ENCODE measurements at regions not wholly inside any gene's neighbourhood (a gene's known extent, or its start where the extent isn't known, plus 50 kb on each side); places are given as distances from the start of the nearest gene placed in this dataset.
"Not testable (repeated sequence)": the region's sequence is repeated elsewhere in the genome, so short reads cannot be mapped to it uniquely, and the experiment has no call there.

DNA sequence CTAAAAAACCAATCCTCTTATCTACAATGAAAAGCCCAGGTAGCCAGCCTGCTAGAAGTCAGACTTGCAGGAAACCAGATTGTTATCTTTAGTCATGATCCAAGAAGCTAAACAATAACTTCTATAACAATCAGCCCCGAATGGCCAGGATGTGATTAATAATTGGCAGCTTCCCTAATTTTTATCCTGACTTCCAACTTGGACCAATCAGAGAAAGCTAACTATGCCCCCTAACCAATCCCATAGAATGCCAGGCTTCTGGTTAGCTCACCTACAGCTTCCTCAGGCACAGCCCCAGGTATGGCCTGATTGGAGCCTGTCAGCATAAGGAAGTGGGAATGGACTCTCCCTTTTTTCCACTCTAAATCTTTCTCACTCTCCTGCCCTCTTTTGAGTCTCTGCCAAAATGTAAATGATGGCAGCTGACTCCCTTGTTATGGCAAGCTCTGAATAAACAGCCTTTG lies 394.9 kb downstream of the DLEU7 start:
- DNase-seq (ENCODE audit: low spot score) (no peak), FAIRE-seq (no peak)

DNA sequence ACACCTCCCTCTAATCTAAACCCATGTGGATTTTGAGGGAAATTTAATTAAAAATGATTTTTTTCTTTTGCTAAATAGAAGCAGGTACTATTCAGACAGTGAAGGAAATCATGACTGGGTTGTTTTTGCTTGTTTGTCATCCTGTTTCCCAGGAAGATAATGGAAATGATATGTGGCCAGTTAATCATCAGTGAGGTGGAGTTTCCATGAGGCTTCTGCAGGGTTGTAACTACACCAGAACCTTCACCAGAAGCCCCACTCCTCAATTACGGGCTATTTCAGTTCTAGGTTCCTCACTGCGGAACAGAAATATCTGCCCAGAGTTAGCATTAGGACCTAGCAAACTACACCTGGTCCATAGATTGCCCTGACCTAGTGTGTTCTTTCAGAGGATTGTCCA lies 394.0 kb downstream of the DLEU7 start:
- no peak for FAIRE-seq
- no peak for DNase-seq (ENCODE audit: low spot score)

DNA sequence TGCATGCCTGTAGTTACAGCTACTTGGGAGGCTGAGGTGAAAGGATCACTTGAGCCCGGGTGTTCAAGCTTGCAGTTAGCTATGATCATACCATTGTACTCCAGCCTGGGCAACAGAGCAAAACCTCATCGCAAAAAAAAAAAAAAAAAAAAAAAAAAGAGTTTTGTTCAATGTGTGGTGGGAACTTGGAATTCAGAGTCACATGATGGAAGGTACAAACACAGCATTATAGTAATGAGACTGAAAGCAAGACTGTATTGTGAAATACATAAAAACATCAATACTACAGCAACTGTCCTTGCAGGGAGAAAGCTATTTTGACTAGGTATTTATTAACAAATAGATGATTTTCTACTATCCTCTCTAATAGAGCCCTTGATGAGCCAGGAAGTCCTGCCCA lies 393.2 kb downstream of the DLEU7 start:
- DNase-seq (ENCODE audit: low spot score): no peak
- FAIRE-seq: no peak

DNA sequence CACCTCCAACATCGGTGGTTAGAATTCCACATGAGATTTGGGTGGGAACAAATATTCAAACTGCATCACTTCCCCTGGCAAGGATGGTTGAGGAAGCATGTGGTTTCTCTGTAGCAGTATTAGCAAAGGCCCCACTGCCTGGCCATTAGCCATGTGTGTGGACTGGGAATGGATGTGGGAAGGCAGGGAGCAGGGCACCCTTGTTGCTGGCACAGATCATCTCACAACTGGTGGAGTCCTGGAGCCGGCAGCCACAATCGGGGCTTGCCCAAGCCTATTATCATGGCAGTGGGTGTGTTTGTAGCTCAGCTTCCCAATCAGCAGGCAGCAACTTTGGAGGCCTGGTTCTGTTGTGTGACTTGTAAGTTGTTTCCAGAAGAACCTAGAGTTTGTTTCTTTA lies 391.9 kb downstream of the DLEU7 start:
- DNase-seq (ENCODE audit: low spot score): no peak
- no peak for FAIRE-seq

DNA sequence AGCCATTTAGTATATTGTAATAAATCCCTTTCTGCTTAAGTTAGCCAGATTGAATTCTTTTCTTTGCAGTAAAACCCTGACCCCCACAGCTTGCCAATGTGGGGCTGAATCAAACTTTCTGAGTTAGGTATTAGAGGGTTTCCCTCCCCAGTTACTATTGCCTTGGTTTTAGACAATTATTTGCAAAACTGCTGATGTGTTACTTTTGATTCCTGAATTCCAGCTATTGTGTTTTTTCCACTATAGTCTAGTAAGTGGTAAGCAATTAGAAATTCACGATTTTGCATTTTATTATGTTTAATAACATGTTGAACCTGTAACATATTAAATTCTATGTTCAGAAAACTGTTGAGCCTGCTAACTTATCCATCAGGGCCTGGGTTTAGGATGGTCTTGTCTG lies 391.5 kb downstream of the DLEU7 start:
- DNase-seq (ENCODE audit: low spot score): no peak
- FAIRE-seq: no peak

DNA sequence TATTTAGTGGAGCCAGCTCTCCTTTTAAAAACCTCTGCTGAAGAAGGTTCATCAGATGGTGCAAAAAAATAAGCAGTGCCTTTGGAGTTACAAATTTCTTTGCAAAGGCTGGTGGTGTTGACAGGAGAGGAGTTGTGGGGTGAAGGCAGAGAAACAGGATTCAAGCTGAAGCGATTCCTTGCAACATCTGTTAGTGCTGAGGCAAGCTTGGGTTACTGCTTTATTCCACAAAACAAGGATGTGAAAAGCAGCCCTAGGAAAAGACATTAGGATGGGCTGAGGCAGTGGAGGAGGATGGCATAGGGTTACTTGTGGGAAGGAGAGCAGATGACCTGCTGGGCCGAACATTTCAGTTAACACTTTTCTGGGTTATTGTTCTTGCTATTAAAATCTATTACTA lies 390.7 kb downstream of the DLEU7 start:
- DNase-seq (ENCODE audit: low spot score): no peak
- FAIRE-seq: no peak

DNA sequence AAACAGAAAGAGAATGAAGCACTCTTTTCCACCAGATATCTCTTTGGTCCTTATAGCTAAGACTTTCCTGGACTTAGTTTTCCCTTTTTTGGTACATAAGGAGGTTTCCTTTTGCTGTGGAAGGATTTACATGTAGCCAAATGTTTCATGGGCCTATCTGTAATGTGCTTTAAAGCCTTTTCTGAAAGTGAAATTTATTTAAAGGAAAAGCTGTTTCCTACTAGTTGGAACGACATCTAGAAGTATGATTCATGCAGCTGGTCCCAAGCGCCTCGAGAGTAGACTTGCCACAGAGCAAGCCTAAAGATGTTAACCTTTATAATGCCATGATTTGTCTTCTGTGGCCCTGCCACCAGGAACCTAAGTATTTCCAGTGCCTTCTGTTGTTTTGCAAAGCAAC lies 390.3 kb downstream of the DLEU7 start:
- DNase-seq (ENCODE audit: low spot score): no peak
- no peak for FAIRE-seq

DNA sequence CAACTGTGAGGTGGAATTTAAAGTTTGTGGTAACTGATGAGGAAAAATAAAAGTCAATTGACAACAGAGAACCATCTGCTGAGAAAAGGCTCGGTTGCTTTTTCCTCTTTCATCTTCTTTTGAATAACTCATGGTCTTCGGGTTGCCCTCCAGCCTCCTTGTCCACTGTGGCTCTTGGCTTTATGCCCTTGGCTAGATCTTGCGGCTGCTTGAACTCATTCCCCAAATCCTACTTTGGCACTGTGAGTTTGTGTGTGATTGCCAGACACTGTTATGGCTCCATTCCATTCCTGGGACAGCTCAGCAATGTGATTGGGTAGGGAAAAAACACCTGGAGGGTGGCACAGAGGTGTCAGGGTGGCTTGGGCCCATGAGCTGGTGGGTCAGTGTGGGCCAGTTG lies 387.4 kb downstream of the DLEU7 start:
- DNase-seq (ENCODE audit: low spot score) (no peak), FAIRE-seq (no peak)

DNA sequence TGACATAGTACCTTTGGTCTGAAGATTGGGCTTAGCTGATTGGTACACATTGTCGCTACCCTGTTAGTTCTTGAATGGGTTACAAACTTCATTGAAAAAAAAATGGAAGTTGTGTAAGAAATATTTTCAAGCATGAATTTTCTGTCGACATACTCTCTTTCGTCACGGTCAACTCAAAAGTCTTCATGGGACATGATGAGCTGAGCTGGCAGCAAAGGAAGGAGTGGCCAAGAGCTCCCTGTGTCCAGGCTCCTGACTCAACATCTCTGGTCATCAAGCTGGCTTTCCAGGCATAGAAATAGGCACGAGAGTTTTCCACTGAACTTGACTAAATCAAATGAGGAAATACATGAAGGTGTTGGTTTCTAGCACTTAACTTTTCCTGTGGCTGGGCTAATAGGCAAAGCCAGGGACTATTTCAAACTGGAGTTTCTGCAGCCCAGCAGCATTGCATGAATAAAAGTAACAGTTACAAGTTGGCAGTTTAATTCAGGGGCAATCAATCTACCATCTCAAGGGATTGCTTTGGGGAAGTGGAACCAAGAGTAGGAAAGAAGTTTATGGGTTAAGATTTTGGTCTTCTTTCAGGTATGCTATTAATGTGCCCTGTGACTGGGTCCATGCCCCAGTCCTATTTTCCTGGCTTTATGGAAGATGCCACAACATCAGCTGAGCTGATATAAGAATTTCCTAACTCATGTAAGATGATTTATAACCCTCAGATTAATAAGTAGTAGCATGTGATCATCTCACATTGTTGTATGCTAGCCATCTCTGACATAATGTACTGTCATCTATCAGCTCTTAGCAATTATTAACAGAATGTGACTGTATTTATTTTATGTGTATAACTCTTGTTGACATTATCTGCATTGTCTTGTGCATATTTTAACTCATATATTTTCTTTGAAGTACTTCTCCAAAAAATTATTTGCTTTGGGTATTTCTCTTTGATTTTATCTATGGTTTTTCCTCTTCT lies 385.8 kb downstream of the DLEU7 start:
- DNase-seq (ENCODE audit: low spot score) (peak; percentile 57), FAIRE-seq (peak; percentile 82)

DNA sequence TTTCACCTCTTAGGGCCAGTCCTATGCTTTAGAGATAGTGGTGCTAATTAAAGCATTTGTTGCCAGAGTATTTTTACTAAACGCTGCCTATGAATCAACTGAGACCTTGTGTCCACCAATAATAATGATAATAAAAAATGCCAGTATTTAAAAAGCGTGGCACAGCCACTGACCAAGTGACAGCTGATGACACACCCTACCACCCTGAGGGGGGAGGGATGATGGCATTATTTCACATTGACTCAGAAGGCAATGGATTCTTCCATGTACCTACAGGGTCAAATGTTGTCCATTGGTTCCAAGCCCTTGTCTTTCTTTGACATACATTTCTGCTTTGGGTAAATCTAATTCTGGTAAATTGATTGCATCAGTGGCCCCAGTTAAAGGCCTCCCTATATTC lies 384.4 kb downstream of the DLEU7 start:
- no peak for FAIRE-seq
- no peak for DNase-seq (ENCODE audit: low spot score)

DNA sequence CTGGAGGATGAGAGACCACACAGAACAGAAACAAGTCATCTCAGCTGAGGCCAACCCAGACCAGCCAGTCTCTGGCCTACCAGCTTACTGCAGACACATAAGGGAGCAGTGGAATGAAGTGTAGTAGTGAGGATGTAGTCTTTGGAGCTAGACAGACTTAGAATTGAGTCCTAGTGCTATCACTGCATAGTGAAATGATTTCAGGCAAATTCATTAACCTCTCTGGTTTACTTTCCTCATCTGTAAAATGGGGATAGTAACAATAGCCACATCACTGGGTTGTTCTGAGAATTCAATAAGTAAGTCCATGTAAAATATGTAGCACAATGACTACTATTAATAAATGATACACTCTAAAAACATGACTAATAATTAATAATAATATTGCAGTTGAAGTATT lies 383.8 kb downstream of the DLEU7 start:
- FAIRE-seq (no peak), DNase-seq (ENCODE audit: low spot score) (no peak)

DNA sequence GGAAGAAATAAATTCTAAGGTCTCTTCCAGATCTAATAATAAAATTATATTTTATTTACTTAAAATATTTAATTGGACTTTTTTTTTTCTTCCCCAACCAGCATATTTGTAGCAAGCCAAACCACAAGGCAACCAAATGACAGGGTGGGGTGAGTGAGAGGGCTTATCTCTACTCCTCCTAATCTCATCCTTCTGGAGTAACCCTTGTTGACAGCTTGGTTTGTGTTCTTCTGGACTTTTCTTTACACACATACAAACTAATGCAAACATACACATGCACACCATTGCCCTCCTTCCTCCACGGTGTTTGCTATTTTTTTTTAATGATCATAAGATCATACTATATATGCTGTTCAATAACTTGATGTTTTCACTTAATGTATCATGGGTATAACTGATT lies 383.1 kb downstream of the DLEU7 start:
- DNase-seq (ENCODE audit: low spot score): no peak
- no peak for FAIRE-seq

DNA sequence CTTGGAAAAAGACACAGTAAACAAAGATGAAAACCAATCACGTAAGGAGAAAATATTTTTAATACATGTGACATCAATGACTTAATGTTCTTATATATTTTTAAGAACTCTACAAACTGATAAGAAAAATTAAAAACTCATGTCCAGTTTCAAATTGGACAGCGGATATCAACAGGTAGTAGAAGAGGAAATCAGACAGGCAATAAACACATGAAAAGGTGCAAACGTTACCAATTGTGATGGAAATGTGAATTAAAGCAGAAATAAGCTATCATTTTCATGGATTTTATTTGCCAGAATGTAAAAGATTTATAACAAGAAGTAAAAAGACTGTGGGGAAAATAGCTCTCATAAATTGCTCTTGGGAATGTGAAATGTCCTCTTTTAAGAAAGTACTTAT lies 382.3 kb downstream of the DLEU7 start:
- DNase-seq (ENCODE audit: low spot score) (no peak), FAIRE-seq (no peak)

DNA sequence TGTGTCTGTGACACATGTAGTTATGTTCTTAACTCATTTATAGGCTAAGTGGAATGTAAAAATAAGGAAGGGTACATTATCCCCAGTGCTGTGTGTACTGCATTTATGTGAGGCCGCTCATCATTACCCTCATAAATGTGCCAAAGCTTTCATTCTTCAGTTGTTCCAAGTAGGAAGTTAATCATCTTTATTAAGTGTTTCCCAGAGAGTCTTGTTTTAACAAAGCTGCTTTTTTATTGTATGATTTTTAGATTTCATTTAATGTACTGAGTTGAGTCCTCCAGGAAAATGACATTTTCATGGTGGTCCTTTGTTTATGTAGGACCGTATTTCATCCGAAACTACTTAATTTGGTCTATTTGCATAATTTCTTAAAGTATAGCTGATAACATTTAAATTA lies 379.8 kb downstream of the DLEU7 start:
- FAIRE-seq: no peak
- DNase-seq (ENCODE audit: low spot score): no peak

DNA sequence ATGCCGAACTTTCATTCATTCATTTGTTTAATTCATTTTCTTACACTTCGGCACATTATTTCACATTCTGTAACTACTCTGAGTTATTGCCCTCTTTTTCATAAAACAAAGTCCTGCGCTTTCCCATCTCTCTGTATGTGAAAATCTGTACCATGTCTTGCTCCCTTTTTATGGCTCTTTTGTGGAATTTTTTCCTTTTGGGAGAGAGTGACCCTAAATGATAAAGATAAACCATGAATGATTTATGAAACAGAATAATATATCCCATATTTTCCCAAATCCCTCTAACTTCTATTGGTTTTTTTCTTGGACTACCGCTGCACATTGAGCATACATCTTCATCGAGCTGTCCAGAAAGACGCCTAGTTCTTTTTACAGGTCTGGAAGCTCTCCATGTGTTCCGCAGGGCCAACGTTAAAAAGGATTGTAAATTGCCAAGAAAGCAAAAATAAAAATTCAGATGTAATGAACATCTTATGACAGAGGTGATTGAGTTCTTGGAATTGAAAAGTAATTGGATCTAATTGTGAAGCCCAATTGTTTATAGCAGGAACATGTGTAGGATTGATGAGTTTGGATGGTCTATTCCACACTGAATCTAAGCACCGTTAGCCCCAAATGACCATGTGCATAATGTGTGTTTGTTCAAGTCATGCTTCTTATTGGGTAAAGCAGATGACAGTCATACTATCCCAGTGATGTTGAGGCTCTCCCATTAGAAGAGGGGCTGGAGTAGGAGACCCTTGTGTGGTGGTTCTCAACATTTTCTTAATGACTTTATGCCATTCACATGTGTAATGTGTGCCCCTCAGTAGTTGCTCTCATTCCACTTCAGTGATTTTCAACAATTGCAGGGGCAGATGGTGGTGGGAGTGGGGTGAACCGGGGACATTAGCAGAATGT lies 378.9 kb downstream of the DLEU7 start:
- no peak for FAIRE-seq
- DNase-seq (ENCODE audit: low spot score): no peak

DNA sequence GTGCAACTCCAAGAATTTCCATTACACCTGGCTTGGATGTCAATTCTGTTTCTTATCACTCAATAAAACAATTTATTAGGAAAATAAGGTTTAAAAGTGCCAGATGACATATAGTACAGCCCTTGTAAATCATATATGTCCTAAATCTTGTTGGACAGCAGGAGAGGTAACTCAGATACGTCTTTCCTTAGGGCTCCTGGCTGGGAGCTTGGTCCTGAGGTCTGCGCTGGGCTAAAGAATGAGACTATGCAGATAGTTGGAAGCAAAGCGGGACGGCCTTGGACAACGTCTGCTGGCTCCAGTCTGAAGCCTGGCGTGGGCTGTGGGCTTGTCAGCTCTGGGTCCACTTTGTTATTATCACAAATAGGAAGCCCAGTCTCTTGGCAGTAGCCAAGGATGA lies 377.0 kb downstream of the DLEU7 start:
- FAIRE-seq (no peak), DNase-seq (ENCODE audit: low spot score) (no peak)

DNA sequence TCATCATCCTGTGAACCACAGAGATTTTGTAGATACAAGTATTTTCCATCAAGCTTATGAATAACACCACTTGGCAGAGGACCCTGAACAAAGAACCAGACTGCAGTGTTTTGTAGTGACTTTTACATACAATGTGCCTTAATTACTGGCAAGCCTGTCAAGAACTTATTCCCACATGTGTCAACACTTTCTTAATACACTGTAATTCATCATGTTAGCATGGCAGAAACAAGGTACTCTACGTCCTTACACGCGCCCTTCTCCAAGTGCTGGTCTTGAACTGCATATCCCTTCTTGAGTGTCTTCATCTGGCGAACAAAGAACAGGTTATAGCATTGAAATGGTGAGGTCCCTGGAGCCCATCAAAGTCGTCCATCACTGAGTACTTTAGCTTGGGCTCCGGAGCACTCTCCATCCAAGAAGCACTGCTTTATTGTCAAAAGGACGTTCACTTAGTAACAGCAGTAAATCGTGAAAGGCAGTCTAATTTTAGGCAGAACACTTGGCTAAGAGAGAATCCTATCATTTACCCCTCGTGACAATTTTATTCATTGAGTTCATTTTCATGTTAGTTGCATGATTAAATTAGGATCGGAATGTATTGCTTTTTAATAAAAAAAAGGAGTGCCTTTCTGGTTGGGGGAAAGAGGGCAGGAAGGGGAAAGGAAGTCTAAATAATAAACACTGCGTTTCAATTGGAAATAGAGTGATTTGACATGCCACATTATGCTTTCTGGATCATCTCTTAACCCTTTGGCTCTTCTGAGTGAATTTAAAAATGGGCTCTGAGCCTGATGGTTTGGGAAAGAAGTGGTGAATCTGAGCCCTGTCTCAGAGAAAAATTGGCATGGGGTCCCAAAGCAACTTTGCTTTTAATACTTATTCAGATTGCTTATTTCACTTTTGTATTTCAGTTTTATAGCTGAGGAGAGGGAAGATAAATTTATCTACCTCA lies 376.1 kb downstream of the DLEU7 start:
- DNase-seq (ENCODE audit: low spot score) (no peak), FAIRE-seq (no peak)

DNA sequence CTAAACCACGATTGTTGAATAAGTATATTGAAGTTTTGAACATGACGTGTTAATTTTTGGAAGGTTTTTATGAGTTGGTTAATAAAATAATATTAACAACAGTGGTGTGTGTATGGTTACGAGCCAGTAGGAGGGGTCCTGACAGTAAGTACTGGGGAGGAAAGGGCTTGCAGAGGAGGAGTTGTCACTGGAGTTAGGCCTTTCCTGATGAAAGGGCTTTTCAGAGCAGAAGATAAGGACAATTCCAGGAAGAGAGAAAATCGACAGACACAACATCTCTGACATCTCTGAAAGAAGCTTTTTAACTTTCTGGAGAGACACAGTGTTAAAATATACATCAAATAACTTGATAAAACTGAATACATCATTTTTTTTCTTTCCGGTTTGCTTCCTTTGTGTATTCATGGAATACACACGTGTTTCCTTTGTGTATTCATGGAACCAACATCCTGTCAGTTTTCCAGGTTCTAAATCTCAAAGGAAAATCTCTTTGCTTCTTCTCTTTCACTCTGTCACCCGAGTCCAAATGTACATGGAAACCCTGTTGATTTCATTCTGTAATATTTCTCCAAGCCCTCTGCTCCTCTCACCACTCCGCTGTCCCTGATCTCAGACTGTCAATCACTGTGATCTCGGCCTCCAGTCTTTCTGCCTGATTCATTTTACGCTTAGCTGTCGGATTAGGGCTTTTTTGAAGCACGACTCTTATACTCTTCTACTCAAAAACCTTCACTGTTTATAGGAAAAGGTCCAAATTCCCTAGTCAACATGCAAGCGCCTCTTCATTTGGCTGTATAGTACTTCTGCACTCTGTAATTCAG lies 374.4 kb downstream of the DLEU7 start:
- FAIRE-seq: no peak
- no peak for DNase-seq (ENCODE audit: low spot score)

DNA sequence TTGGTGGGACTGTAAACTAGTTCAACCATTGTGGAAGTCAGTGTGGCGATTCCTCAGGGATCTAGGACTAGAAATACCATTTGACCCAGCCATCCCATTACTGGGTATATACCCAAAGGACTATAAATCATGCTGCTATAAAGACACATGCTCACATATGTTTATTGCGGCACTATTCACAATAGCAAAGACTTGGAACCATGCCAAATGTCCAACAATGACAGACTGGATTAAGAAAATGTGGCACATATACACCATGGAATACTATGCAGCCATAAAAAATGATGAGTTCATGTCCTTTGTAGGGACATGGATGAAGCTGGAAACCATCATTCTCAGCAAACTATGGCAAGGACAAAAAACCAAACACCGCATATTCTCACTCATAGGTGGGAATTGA lies 370.4 kb downstream of the DLEU7 start:
- not testable (repeated sequence) for FAIRE-seq; DNase-seq (ENCODE audit: low spot score)

DNA sequence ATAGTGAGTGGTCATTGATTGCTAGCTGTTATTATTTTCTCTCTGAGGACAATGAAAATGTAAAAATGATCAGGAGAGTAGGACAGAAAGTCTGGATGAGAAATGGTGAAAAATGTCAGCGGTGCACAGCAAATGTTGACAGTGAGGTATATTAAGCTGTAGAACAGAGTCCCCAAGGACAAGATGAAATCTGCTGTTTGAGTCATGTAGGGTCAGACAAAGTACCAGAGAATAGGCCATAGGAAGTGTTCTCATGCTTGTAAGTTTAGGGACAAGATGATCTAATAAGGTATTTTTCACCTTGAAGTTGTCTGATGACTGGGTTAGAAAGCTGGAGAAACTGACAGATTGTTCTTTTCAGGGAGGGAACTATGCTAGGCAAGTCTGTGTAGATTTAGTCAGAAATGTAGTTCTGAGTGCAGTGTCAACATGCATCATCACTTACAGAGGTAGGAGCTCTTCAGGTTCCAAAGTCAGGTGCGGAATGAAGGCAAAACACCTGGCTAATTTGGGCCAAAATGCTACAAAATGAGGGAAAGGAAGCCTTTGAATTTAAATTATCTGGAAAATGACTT lies 369.3 kb downstream of the DLEU7 start:
- DNase-seq (ENCODE audit: low spot score) (no peak), FAIRE-seq (no peak)
